NCI-H526 treated with DMSO at 0.1 percent for 48 hours (cell line): ENCODE measurements at regions not wholly inside any gene's neighbourhood (a gene's known extent, or its start where the extent isn't known, plus 50 kb on each side); places are given as distances from the start of the nearest gene placed in this dataset.
A peak's percentile ranks its signal among the peaks of the same experiment; 100 is the strongest.

ENCODE experiments used
- DNase-seq: peaks from one replicate; lab custom pipeline; 2025; lab: John Stamatoyannopoulos, UW

- DNase-seq: no peak
These were observed 442.3 kb upstream of the RGPD4 start for GRCh38 chr2:107384422-107384821.

GRCh38 chr2:107385921-107386320 lies 440.8 kb upstream of the RGPD4 start:
- DNase-seq: no peak

- no peak for DNase-seq
These were observed 434.4 kb upstream of the RGPD4 start for GRCh38 chr2:107392241-107392704.

- no peak for DNase-seq
These were observed 433.2 kb upstream of the RGPD4 start for GRCh38 chr2:107393516-107393915.

- no peak for DNase-seq
These were observed 428.0 kb upstream of the RGPD4 start for GRCh38 chr2:107398683-107399082.

GRCh38 chr2:107402330-107402729 lies 424.4 kb upstream of the RGPD4 start:
- DNase-seq: no peak

- DNase-seq: no peak
These were observed 421.4 kb upstream of the RGPD4 start for GRCh38 chr2:107405261-107405660.

GRCh38 chr2:107407017-107407416 lies 419.7 kb upstream of the RGPD4 start:
- DNase-seq: no peak

GRCh38 chr2:107407974-107408373 lies 418.7 kb upstream of the RGPD4 start:
- DNase-seq: no peak

- no peak for DNase-seq
These were observed 415.4 kb upstream of the RGPD4 start for GRCh38 chr2:107411267-107411666.

GRCh38 chr2:107412209-107412904 lies 414.3 kb upstream of the RGPD4 start:
- no peak for DNase-seq

- no peak for DNase-seq
These were observed 413.7 kb upstream of the RGPD4 start for GRCh38 chr2:107412981-107413380.

GRCh38 chr2:107414376-107414775 lies 412.3 kb upstream of the RGPD4 start:
- no peak for DNase-seq

GRCh38 chr2:107418708-107419107 lies 408.0 kb upstream of the RGPD4 start:
- DNase-seq: no peak

GRCh38 chr2:107419191-107419590 lies 407.5 kb upstream of the RGPD4 start:
- peak; percentile 2 for DNase-seq

GRCh38 chr2:107428781-107429180 lies 397.9 kb upstream of the RGPD4 start:
- no peak for DNase-seq

- DNase-seq: no peak
These were observed 396.7 kb upstream of the RGPD4 start for GRCh38 chr2:107430006-107430405.

- DNase-seq: no peak
These were observed 396.0 kb upstream of the RGPD4 start for GRCh38 chr2:107430596-107431266.

GRCh38 chr2:107436281-107436680 lies 390.4 kb upstream of the RGPD4 start:
- no peak for DNase-seq

GRCh38 chr2:107437265-107437664 lies 389.4 kb upstream of the RGPD4 start:
- no peak for DNase-seq

- DNase-seq: no peak
These were observed 388.9 kb upstream of the RGPD4 start for GRCh38 chr2:107437807-107438206.

GRCh38 chr2:107448160-107448559 lies 378.5 kb upstream of the RGPD4 start:
- no peak for DNase-seq

GRCh38 chr2:107461301-107461700 lies 365.4 kb upstream of the RGPD4 start:
- DNase-seq: no peak

GRCh38 chr2:107462181-107462580 lies 364.5 kb upstream of the RGPD4 start:
- no peak for DNase-seq
